ENCODE measurements at regions not wholly inside any gene's neighbourhood (a gene's known extent, or its start where the extent isn't known, plus 50 kb on each side); places are given as distances from the start of the nearest gene placed in this dataset.

GRCh38 chr7:155216475-155217272 lies 81.0 kb upstream of the INSIG1 start:
- peak; percentile 44 for DNase-seq (ENCODE audit: low spot score)

GRCh38 chr7:155217634-155218033 lies 80.0 kb upstream of the INSIG1 start:
- DNase-seq (ENCODE audit: low spot score): no peak

- DNase-seq (ENCODE audit: low spot score): no peak
Measured at GRCh38 chr7:155218276-155219153, 79.2 kb upstream of the INSIG1 start.

GRCh38 chr7:155219154-155219531 lies 78.5 kb upstream of the INSIG1 start:
- DNase-seq (ENCODE audit: low spot score): no peak

GRCh38 chr7:155219947-155220769 lies 77.5 kb upstream of the INSIG1 start:
- no peak for DNase-seq (ENCODE audit: low spot score)

- no peak for DNase-seq (ENCODE audit: low spot score)
Measured at GRCh38 chr7:155220903-155221302, 76.8 kb upstream of the INSIG1 start.

GRCh38 chr7:155221547-155221946 lies 76.1 kb upstream of the INSIG1 start:
- no peak for DNase-seq (ENCODE audit: low spot score)

- DNase-seq (ENCODE audit: low spot score): no peak
Measured at GRCh38 chr7:155222061-155222460, 75.6 kb upstream of the INSIG1 start.

- DNase-seq (ENCODE audit: low spot score): no peak
Measured at GRCh38 chr7:155222573-155222972, 75.1 kb upstream of the INSIG1 start.

- no peak for DNase-seq (ENCODE audit: low spot score)
Measured at GRCh38 chr7:155223021-155223420, 74.7 kb upstream of the INSIG1 start.

- no peak for DNase-seq (ENCODE audit: low spot score)
Measured at GRCh38 chr7:155223503-155223902, 74.2 kb upstream of the INSIG1 start.

- DNase-seq (ENCODE audit: low spot score): no peak
Measured at GRCh38 chr7:155224116-155224811, 73.4 kb upstream of the INSIG1 start.

- no peak for DNase-seq (ENCODE audit: low spot score)
Measured at GRCh38 chr7:155225095-155225494, 72.6 kb upstream of the INSIG1 start.

GRCh38 chr7:155225516-155225915 lies 72.2 kb upstream of the INSIG1 start:
- no peak for DNase-seq (ENCODE audit: low spot score)

GRCh38 chr7:155226261-155227003 lies 71.2 kb upstream of the INSIG1 start:
- no peak for DNase-seq (ENCODE audit: low spot score)

- DNase-seq (ENCODE audit: low spot score): no peak
Measured at GRCh38 chr7:155227004-155227787, 70.5 kb upstream of the INSIG1 start.

- no peak for DNase-seq (ENCODE audit: low spot score)
Measured at GRCh38 chr7:155227788-155228458, 69.8 kb upstream of the INSIG1 start.

GRCh38 chr7:155228459-155228845 lies 69.2 kb upstream of the INSIG1 start:
- no peak for DNase-seq (ENCODE audit: low spot score)

GRCh38 chr7:155228894-155229293 lies 68.8 kb upstream of the INSIG1 start:
- no peak for DNase-seq (ENCODE audit: low spot score)

All from HuH-7 (cell line).